ENCODE measurements at regions not wholly inside any gene's neighbourhood (a gene's known extent, or its start where the extent isn't known, plus 50 kb on each side); places are given as distances from the start of the nearest gene placed in this dataset.

DNA sequence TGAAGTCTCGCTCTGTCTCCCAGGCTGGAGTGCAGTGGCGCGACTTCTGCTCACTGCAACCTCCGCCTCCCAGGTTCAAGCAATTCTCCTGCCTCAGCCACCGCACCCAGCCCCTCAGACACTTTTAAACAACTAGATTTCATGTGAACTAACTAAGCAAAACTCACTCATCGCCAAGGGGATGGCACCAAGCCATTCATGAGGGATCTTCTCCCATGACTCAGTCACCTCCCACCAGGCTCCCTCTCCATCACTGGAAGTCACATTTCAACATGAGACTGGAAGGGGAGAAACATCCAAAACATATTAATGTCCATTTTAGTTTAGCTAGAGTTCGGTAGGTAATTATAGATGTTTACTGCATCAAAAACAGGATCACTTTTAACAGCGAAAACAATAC is 95.9 kb upstream of the PRL start:
- no peaks in the 10 kb centered on the region for H3K9me3 ChIP-seq (ENCODE audit: control insufficient read depth in 2 of 3, insufficient read depth in 1 of 3, low read length in 3 of 3)
- no peaks in the 10 kb centered on the region for H3K36me3 ChIP-seq (ENCODE audit: control insufficient read depth in 2 of 3, insufficient read depth in 3 of 3, low read length in 3 of 3)
- H3K4me3 ChIP-seq (ENCODE audit: low read length in 3 of 3), result no peak overlapping the region
- H3K9ac ChIP-seq (ENCODE audit: low read length in 3 of 3), result no peak overlapping the region
- TF ChIP-seq CTCF (IDR thresholded peaks at IDR 0.05; ENCODE audit: borderline replicate concordance, extremely low read depth, insufficient read depth), result no peak
- H3K4me1 ChIP-seq (ENCODE audit: control insufficient read depth in 2 of 3, insufficient read depth in 2 of 3, low read depth in 1 of 3, low read length in 3 of 3), result no peaks in the 10 kb centered on the region
- intact Hi-C loops (cut with DNase I), result no loop called here
- no peak for FAIRE-seq
- DNase-seq, result no peak
- no peaks in the 10 kb centered on the region for H3K27me3 ChIP-seq (ENCODE audit: control insufficient read depth, insufficient read depth, low read length)
- no peak overlapping the region for H3K27ac ChIP-seq (ENCODE audit: low read depth in 2 of 2, low read length in 2 of 2)

DNA sequence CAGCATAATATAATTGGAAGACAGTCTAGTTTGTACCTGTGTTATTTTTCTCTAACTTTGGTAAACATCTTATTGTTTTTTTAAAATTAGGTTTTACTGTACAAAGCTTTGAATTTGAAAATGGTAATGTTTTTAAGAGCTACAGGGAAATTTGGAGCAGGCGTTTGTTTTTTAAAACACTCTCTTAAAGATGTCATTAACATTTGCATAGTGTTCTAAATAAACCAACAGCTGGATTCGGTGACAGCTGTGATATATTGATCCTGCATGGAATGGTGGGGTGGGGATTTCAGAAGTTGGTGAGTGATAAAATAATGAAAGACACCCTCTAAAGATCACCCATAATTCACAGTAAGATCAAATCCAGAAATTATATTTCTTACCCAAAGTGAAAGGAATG is 97.9 kb upstream of the PRL start:
- DNase-seq (peak in 1 of 5 donors; percentile 39), FAIRE-seq (no peak)
- Histone ChIP-seq H3K9me3 (ENCODE audit: control insufficient read depth in 2 of 3, insufficient read depth in 1 of 3, low read length in 3 of 3) (no peaks in the 10 kb centered on the region), H3K9ac (ENCODE audit: low read length in 3 of 3) (no peak overlapping the region), H3K4me3 (ENCODE audit: low read length in 3 of 3) (no peak overlapping the region), H3K36me3 (ENCODE audit: control insufficient read depth in 2 of 3, insufficient read depth in 3 of 3, low read length in 3 of 3) (no peaks in the 10 kb centered on the region), H3K4me1 (ENCODE audit: control insufficient read depth in 2 of 3, insufficient read depth in 2 of 3, low read depth in 1 of 3, low read length in 3 of 3) (no peaks in the 10 kb centered on the region), H3K27me3 (ENCODE audit: control insufficient read depth, insufficient read depth, low read length) (no peaks in the 10 kb centered on the region), H3K27ac (ENCODE audit: low read depth in 2 of 2, low read length in 2 of 2) (no peak overlapping the region)
- TF ChIP-seq CTCF (IDR thresholded peaks at IDR 0.05; ENCODE audit: borderline replicate concordance, extremely low read depth, insufficient read depth), result no peak
- intact Hi-C loops (cut with DNase I), result no loop called here

GRCh38 chr6:22399693-22400092 is 102.9 kb upstream of the PRL start:
- Histone ChIP-seq H3K9ac (ENCODE audit: low read length in 3 of 3) (no peak overlapping the region), H3K27ac (ENCODE audit: low read depth in 2 of 2, low read length in 2 of 2) (no peak overlapping the region), H3K4me3 (ENCODE audit: low read length in 3 of 3) (no peak overlapping the region), H3K9me3 (ENCODE audit: control insufficient read depth in 2 of 3, insufficient read depth in 1 of 3, low read length in 3 of 3) (no peaks in the 10 kb centered on the region), H3K27me3 (ENCODE audit: control insufficient read depth, insufficient read depth, low read length) (no peaks in the 10 kb centered on the region), H3K36me3 (ENCODE audit: control insufficient read depth in 2 of 3, insufficient read depth in 3 of 3, low read length in 3 of 3) (no peaks in the 10 kb centered on the region), H3K4me1 (ENCODE audit: control insufficient read depth in 2 of 3, insufficient read depth in 2 of 3, low read depth in 1 of 3, low read length in 3 of 3) (no peaks in the 10 kb centered on the region)
- no peak for TF ChIP-seq CTCF (IDR thresholded peaks at IDR 0.05; ENCODE audit: borderline replicate concordance, extremely low read depth, insufficient read depth)
- intact Hi-C loops (cut with DNase I), result no loop called here
- FAIRE-seq, result no peak
- peak in 1 of 5 donors; percentile 15 for DNase-seq

DNA sequence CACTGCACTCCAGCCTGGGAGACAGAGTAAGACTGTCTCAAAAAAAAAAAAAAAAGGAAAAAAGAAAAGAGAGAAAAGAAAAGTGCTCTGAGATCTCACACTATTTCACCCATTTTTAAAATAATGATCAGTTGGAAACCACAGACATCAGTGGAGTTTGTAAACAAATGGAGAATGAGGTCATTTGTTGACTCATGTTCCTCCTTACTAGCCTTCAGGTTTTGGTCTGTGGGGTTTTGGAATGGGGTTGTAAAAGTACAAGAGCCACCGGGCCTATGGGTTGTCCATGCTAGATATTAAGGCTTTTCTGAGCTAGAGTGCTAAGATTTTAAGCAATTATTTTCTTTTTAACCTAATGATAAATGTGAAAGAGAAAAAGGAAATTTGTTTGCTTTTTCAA is 104.4 kb upstream of the PRL start:
- Histone ChIP-seq H3K27ac (ENCODE audit: low read depth in 2 of 2, low read length in 2 of 2) (no peak overlapping the region), H3K9ac (ENCODE audit: low read length in 3 of 3) (no peak overlapping the region), H3K27me3 (ENCODE audit: control insufficient read depth, insufficient read depth, low read length) (no peaks in the 10 kb centered on the region), H3K9me3 (ENCODE audit: control insufficient read depth in 2 of 3, insufficient read depth in 1 of 3, low read length in 3 of 3) (no peaks in the 10 kb centered on the region), H3K4me3 (ENCODE audit: low read length in 3 of 3) (no peak overlapping the region), H3K4me1 (ENCODE audit: control insufficient read depth in 2 of 3, insufficient read depth in 2 of 3, low read depth in 1 of 3, low read length in 3 of 3) (no peaks in the 10 kb centered on the region), H3K36me3 (ENCODE audit: control insufficient read depth in 2 of 3, insufficient read depth in 3 of 3, low read length in 3 of 3) (no peaks in the 10 kb centered on the region)
- TF ChIP-seq CTCF (IDR thresholded peaks at IDR 0.05; ENCODE audit: borderline replicate concordance, extremely low read depth, insufficient read depth), result no peak
- DNase-seq (no peak), FAIRE-seq (no peak)
- intact Hi-C loops (cut with DNase I), result no loop called here
